ENCODE measurements at regions not wholly inside any gene's neighbourhood (a gene's known extent, or its start where the extent isn't known, plus 50 kb on each side); places are given as distances from the start of the nearest gene placed in this dataset.

GRCh38 chr2:51888120-51888519 lies 856.2 kb upstream of the NRXN1 start:
- no peaks in the 10 kb centered on the region for H3K4me1 ChIP-seq
- no peak for DNase-seq
- 56 to 76% methylated on average over 1 of the region's 1 CpG for WGBS, 2 donors
- H3K27ac ChIP-seq, result no peak overlapping the region
- peaks cover 0 to 4% (median 2%) of the 10 kb centered on the region in 4 donors for H3K9me3 ChIP-seq
- H3K36me3 ChIP-seq, result no peaks in the 10 kb centered on the region
- H3K27me3 ChIP-seq, result no peaks in the 10 kb centered on the region
- intact Hi-C loops (cut with DNase I), result no loop called here
- no peak overlapping the region for H3K4me3 ChIP-seq
- TF ChIP-seq CTCF (IDR thresholded peaks at IDR 0.05) (no peak), EP300 (IDR thresholded peaks at IDR 0.05) (no peak), POLR2AphosphoS5 (IDR thresholded peaks at IDR 0.05) (no peak), POLR2A (IDR thresholded peaks at IDR 0.05) (no peak)

GRCh38 chr2:51881673-51882072 lies 849.7 kb upstream of the NRXN1 start:
- TF ChIP-seq CTCF (IDR thresholded peaks at IDR 0.05), result no peak
- TF ChIP-seq POLR2AphosphoS5 (IDR thresholded peaks at IDR 0.05), result no peak
- TF ChIP-seq POLR2A (IDR thresholded peaks at IDR 0.05), result no peak
- no peak for TF ChIP-seq EP300 (IDR thresholded peaks at IDR 0.05)
- WGBS, 2 donors, result 80 to 86% methylated on average over 3 of the region's 3 CpGs

GRCh38 chr2:51880153-51880552 lies 848.2 kb upstream of the NRXN1 start:
- no peak overlapping the region for H3K27ac ChIP-seq
- DNase-seq, result no peak
- no peaks in the 10 kb centered on the region for H3K4me1 ChIP-seq
- no peaks in the 10 kb centered on the region for H3K36me3 ChIP-seq
- H3K9me3 ChIP-seq, result peaks cover 0 to 3% (median 2%) of the 10 kb centered on the region in 4 donors
- 89 to 90% methylated on average over 1 of the region's 1 CpG for WGBS, 2 donors
- no peaks in the 10 kb centered on the region for H3K27me3 ChIP-seq
- intact Hi-C loops (cut with DNase I), result no loop called here
- no peak overlapping the region for H3K4me3 ChIP-seq
- TF ChIP-seq CTCF (IDR thresholded peaks at IDR 0.05), result no peak
- TF ChIP-seq EP300 (IDR thresholded peaks at IDR 0.05), result no peak
- TF ChIP-seq POLR2AphosphoS5 (IDR thresholded peaks at IDR 0.05), result no peak
- no peak for TF ChIP-seq POLR2A (IDR thresholded peaks at IDR 0.05)

More at GRCh38 chr2:51881673-51882072, 849.7 kb upstream of the NRXN1 start:
- intact Hi-C loops (cut with DNase I), result no loop called here
- DNase-seq, result no peak
- no peaks in the 10 kb centered on the region for H3K4me1 ChIP-seq
- H3K36me3 ChIP-seq, result no peaks in the 10 kb centered on the region
- H3K27me3 ChIP-seq, result no peaks in the 10 kb centered on the region
- no peak overlapping the region for H3K27ac ChIP-seq
- no peak overlapping the region for H3K4me3 ChIP-seq
- peaks cover 0 to 3% (median 2%) of the 10 kb centered on the region in 4 donors for H3K9me3 ChIP-seq

GRCh38 chr2:51866361-51866760 lies 834.4 kb upstream of the NRXN1 start:
- H3K4me3 ChIP-seq, result no peak overlapping the region
- no peaks in the 10 kb centered on the region for H3K4me1 ChIP-seq
- no peaks in the 10 kb centered on the region for H3K27me3 ChIP-seq
- H3K9me3 ChIP-seq, result no peaks in the 10 kb centered on the region
- no peak for DNase-seq
- TF ChIP-seq POLR2A (IDR thresholded peaks at IDR 0.05) (no peak), EP300 (IDR thresholded peaks at IDR 0.05) (no peak), POLR2AphosphoS5 (IDR thresholded peaks at IDR 0.05) (no peak), CTCF (IDR thresholded peaks at IDR 0.05) (no peak)
- H3K36me3 ChIP-seq, result no peaks in the 10 kb centered on the region
- 85 to 94% methylated on average over 2 of the region's 2 CpGs for WGBS, 2 donors
- intact Hi-C loops (cut with DNase I), result no loop called here
- no peak overlapping the region for H3K27ac ChIP-seq

GRCh38 chr2:51859260-51859659 lies 827.3 kb upstream of the NRXN1 start:
- TF ChIP-seq POLR2AphosphoS5 (IDR thresholded peaks at IDR 0.05) (no peak), POLR2A (IDR thresholded peaks at IDR 0.05) (no peak), CTCF (IDR thresholded peaks at IDR 0.05) (no peak)
- Histone ChIP-seq H3K36me3 (no peaks in the 10 kb centered on the region), H3K27ac (no peak overlapping the region), H3K4me1 (no peaks in the 10 kb centered on the region), H3K9me3 (no peaks in the 10 kb centered on the region), H3K4me3 (no peak overlapping the region), H3K27me3 (no peaks in the 10 kb centered on the region)
- intact Hi-C loops (cut with DNase I), result no loop called here
- 55 to 90% methylated on average over 1 of the region's 1 CpG for WGBS, 2 donors
- DNase-seq, result no peak

All from sigmoid colon (tissue), 6 donors.